HG03159 (cell line): ENCODE measurements at regions not wholly inside any gene's neighbourhood (a gene's known extent, or its start where the extent isn't known, plus 50 kb on each side); places are given as distances from the start of the nearest gene placed in this dataset.

Experiments
- ATAC-seq: cut with Tn5 transposase; IDR thresholded peaks from one replicate; pipeline ENCODE4 v1.9.1; 2021; ENCODE audit warnings: mild to moderate bottlenecking, moderate library complexity; ENCODE audit not compliant: unreplicated experiment

- no peak for ATAC-seq
Observed at GRCh38 chr3:68067314-68067713, 412.9 kb upstream of the SUCLG2 start.

- no peak for ATAC-seq
Observed at GRCh38 chr3:68062926-68063325, 408.5 kb upstream of the SUCLG2 start.

GRCh38 chr3:68060910-68061309 is 406.5 kb upstream of the SUCLG2 start:
- ATAC-seq, result no peak

- no peak for ATAC-seq
Observed at GRCh38 chr3:68060191-68060590, 405.8 kb upstream of the SUCLG2 start.

DNA sequence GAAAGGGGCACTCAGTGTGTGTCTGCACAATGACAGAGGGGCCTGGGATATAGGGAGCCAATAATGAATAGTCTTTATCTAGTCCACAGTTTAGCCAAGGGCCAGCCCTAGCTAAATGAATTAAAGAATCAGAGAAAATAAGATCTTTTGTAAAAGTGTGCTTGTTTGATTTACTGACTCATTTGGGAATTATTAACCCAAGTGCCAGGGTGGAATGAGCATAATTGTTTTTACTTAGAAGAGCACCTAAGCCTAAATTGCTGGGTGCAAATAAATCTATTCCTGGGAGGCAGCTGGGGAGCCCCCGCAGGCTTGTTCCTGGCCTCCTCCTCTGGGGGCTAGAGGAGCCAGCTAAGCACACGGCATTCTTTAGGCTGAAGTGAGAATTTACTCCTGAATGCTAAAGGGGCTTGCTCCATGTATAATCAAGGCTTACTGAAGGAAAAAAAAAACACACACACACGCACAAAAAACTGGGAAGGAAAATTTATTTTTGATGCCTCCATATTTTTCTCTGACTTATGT is 405.3 kb upstream of the SUCLG2 start:
- no peak for ATAC-seq

GRCh38 chr3:68057637-68058320 is 403.4 kb upstream of the SUCLG2 start:
- ATAC-seq, result no peak

GRCh38 chr3:68056556-68056955 is 402.1 kb upstream of the SUCLG2 start:
- ATAC-seq, result no peak

GRCh38 chr3:68055215-68055614 is 400.8 kb upstream of the SUCLG2 start:
- no peak for ATAC-seq

DNA sequence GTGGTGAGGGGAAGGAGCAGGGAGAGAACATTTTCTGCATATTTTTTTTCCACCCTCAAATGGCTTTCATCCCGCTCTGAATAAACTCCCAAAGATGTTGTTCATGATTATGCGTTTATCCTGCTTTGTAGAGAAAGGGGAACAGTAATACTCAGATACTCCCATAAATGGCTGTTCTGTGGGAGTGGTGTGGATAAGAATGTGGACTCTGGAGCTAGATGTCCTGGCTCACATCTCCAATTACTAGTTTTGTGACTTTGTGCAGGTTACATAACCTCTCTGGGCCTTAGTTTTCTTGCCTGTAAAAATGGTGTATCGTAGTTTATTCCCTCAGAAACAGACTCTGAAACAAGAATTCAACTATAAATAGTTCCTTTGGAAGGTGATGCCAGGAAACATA is 395.4 kb upstream of the SUCLG2 start:
- no peak for ATAC-seq

- no peak for ATAC-seq
Observed at GRCh38 chr3:68045976-68046375, 391.6 kb upstream of the SUCLG2 start.

GRCh38 chr3:68033867-68034266 is 379.5 kb upstream of the SUCLG2 start:
- no peak for ATAC-seq

DNA sequence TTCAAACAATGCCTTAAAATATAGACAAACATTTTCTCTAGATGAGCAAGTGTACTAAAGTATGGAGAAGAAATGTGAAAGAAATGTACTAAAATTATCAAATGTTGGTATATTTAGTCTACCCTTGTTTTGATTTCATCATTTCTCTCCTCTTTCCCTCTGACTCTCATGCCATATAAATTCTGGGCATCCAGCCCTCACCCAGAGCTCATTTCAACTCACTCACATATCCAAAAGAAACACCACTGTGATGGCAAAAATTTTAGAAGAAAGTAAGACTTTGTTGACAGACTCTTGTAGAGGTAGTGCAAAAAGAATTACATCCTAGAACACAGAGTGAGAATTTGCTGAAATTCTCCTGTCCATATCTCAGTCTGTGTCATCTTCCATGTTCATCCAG is 377.8 kb upstream of the SUCLG2 start:
- no peak for ATAC-seq

- no peak for ATAC-seq
Observed at GRCh38 chr3:68025189-68025588, 370.8 kb upstream of the SUCLG2 start.

- ATAC-seq, result no peak
Observed at GRCh38 chr3:68019876-68020275, 365.5 kb upstream of the SUCLG2 start.

DNA sequence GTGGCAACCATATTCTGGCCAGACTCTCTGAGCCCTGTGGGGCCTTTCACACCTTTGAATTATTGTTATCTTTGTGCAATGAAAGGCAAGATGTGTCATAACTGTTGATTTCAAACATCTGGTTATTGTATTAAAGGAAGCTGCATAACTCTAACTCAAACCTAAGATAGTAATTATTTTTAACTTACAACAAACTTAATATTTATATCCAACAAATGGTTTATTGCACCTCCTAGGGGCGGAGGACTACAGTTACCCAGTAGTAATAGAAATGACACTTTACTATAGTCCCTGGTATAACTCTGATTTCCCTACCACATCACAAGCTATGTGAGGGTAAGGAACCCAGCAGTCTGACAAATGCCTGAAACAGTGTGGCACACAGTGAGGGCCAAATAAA is 363.9 kb upstream of the SUCLG2 start:
- ATAC-seq, result no peak

GRCh38 chr3:68017069-68017468 is 362.7 kb upstream of the SUCLG2 start:
- ATAC-seq, result no peak

DNA sequence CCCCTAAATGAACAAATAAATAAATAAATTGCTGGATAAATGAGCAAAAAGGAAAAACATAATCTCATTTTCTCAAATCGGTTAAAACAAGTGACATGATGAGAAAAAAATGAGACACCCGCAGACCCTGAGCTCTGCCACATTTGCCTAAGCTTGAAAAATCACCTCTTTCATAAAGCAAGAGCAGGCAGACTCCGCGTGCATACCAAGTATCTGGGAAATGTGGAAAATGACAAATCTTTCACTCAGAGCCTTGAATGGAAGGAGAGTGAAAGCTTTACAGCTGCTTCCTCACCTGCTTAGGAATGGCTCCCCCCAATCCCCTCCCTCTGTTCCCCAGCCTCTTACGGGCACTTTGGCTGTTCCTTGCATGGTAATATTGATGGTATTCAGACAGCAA is 355.5 kb upstream of the SUCLG2 start:
- no peak for ATAC-seq

- ATAC-seq, result no peak
Observed at GRCh38 chr3:68007621-68008226, 353.3 kb upstream of the SUCLG2 start.

GRCh38 chr3:68006646-68007045 is 352.2 kb upstream of the SUCLG2 start:
- no peak for ATAC-seq

GRCh38 chr3:68004091-68004490 is 349.7 kb upstream of the SUCLG2 start:
- no peak for ATAC-seq

DNA sequence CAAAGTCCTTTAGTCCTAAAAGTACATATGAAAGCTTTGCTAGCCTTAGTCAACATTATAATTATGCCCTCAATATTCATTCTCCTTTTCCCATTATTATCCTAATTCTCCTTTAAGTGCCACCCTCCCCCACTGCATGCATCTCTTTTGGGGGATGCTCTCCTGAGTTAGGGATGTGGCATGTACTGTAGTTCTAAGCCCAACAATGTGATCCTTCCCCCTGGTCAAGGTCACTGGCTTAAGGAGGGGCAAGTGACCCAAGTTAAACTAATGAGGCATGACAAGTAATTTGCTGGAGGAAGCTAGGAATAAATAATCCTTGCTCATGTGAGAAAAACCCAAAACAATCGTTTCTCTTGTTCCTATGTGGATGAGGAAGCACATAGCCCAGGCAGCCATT is 343.9 kb upstream of the SUCLG2 start:
- ATAC-seq, result no peak

DNA sequence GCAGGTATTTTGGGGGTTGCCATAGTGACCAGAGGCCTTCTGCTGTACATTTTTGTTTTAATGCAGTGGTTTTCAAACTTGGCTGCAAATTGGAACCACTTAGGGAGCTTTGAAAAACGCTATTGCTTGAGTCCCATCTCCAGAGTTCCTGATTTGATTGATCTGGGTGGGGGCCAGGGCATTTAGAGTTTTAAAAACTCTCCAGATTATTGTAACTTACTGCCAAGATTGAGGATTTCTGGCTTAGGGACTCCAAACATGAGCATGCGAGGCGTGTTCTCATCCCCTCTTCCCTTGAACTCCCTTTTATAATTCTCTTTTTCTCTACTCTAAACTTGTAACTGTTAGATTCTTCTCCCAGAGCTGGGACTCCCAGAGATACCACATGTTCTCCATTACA is 340.8 kb upstream of the SUCLG2 start:
- ATAC-seq, result no peak

GRCh38 chr3:67986706-67987105 is 332.3 kb upstream of the SUCLG2 start:
- no peak for ATAC-seq
